ENCODE measurements at regions not wholly inside any gene's neighbourhood (a gene's known extent, or its start where the extent isn't known, plus 50 kb on each side); places are given as distances from the start of the nearest gene placed in this dataset.

DNA sequence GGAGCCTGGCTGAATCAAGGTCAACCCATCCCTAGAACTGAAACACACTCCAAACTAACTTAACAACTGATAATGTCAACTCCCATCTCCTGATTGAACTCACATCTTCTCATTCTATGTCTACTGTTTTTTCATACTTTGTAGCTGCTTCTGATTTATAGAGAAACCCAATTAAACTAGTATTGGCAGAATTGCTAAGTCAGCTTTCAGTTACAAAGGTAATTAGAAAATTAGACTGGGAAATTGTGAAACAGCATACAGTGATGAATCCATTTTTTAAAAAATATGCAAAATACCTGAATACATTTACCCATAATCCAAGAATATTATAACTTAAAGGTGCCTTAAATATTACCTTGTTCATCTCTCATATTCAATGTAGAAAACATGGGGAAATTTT is 535.2 kb upstream of the CLINT1 start:
- no peak for DNase-seq
- H3K27me3 ChIP-seq (ENCODE audit: control insufficient read depth, insufficient read depth, low read length), result no peaks in the 10 kb centered on the region

DNA sequence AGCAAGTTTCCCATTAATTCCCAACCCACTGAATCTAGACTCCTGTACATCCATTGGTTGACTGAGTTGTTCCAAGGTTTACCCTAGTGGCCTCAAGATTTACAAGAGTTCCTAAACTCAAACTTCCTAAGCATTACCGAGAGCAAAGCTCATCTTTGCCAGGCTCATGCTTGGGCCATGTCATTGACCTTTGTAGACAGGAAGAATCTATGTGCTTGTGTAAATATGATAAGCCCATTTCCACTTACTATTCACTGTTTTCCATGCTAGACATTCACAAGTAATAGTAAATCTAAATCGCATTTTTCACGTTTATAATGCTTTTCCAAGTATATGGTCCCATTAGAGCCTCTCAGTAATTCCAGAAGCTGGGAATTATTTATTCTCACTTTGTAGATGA is 534.5 kb upstream of the CLINT1 start:
- H3K4me3 ChIP-seq (ENCODE audit: insufficient read depth, low read depth, low read length), result no peak overlapping the region
- H3K36me3 ChIP-seq (replicated peaks; ENCODE audit: control insufficient read depth, insufficient read depth, low read length), result no peaks in the 10 kb centered on the region
- DNase-seq, result no peak
- H3K27me3 ChIP-seq (ENCODE audit: control insufficient read depth, insufficient read depth, low read length), result no peaks in the 10 kb centered on the region

More for the DNA sequence above, 535.2 kb upstream of the CLINT1 start:
- Histone ChIP-seq H3K36me3 (replicated peaks; ENCODE audit: control insufficient read depth, insufficient read depth, low read length) (no peaks in the 10 kb centered on the region), H3K4me3 (ENCODE audit: insufficient read depth, low read depth, low read length) (no peak overlapping the region)

GRCh38 chr5:158392753-158393152 is 533.8 kb upstream of the CLINT1 start:
- no peaks in the 10 kb centered on the region for H3K27me3 ChIP-seq (ENCODE audit: control insufficient read depth, insufficient read depth, low read length)

DNA sequence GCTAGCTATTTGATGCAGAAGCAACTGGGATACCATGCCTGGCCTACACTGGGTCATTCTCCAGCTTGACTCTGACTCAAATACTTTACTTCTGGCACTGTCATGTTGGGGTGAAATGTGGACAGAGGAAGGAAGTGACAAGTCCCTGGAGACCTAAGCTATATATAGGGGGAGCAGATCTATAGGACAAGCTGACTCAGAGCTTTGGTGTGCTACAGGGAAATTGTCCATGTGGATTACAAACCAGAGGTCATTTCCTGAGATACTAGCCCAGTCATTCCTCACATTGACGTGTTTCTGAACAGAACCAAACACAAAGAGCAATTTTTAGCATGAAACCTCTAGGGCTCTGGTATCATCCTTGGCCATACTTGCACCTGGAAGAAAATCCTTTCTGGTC is 531.6 kb upstream of the CLINT1 start:
- H3K36me3 ChIP-seq (replicated peaks; ENCODE audit: control insufficient read depth, insufficient read depth, low read length), result no peaks in the 10 kb centered on the region
- H3K4me3 ChIP-seq (ENCODE audit: insufficient read depth, low read depth, low read length), result no peak overlapping the region
- DNase-seq, result no peak
- no peaks in the 10 kb centered on the region for H3K27me3 ChIP-seq (ENCODE audit: control insufficient read depth, insufficient read depth, low read length)

More at GRCh38 chr5:158392753-158393152, 533.8 kb upstream of the CLINT1 start:
- no peaks in the 10 kb centered on the region for H3K36me3 ChIP-seq (replicated peaks; ENCODE audit: control insufficient read depth, insufficient read depth, low read length)
- no peak for DNase-seq
- no peak overlapping the region for H3K4me3 ChIP-seq (ENCODE audit: insufficient read depth, low read depth, low read length)

DNA sequence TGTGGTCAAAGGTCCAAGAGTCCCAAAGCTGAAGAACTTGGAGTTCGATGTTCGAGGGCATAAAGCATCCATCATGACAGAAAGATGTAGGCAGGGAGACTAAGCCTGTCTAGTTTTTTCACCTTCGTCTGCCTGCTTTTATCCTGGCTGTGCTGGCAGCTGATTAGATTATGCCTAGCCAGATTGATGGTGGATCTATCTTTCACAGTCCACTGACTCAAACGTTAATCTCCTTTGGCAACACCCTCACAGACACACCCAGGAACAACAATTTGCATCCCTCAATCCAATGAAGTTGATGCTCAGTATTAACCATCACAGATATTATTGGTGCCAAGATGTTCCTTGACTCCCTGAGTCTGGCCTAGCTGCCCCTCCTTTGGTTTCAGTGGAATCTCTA is 530.8 kb upstream of the CLINT1 start:
- no peak overlapping the region for H3K4me3 ChIP-seq (ENCODE audit: insufficient read depth, low read depth, low read length)
- H3K27me3 ChIP-seq (ENCODE audit: control insufficient read depth, insufficient read depth, low read length), result no peaks in the 10 kb centered on the region
- H3K36me3 ChIP-seq (replicated peaks; ENCODE audit: control insufficient read depth, insufficient read depth, low read length), result no peaks in the 10 kb centered on the region
- DNase-seq, result no peak

DNA sequence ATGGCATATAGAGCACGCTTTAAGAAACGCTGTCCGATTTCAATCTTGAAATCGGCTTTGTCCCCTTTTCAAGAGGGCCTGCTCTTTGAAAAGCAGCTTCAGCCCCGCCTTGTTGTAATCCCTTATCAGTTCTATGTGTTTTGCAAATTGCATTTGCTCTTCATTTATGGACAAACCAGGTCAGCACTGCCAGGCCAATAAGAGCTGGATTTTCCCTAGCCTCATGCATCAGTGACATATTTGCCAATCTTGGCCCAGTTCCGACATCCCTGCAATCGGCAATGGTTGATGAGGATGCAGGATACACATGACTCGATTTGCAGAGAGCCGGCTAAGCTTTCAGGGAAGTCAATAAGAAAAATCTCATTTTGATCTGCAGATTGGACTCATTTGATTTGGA is 529.1 kb upstream of the CLINT1 start:
- Histone ChIP-seq H3K4me3 (ENCODE audit: insufficient read depth, low read depth, low read length) (no peak overlapping the region), H3K27me3 (ENCODE audit: control insufficient read depth, insufficient read depth, low read length) (no peaks in the 10 kb centered on the region), H3K36me3 (replicated peaks; ENCODE audit: control insufficient read depth, insufficient read depth, low read length) (no peaks in the 10 kb centered on the region)
- no peak for DNase-seq

GRCh38 chr5:158387499-158387898 is 528.6 kb upstream of the CLINT1 start:
- Histone ChIP-seq H3K27me3 (ENCODE audit: control insufficient read depth, insufficient read depth, low read length) (no peaks in the 10 kb centered on the region), H3K4me3 (ENCODE audit: insufficient read depth, low read depth, low read length) (no peak overlapping the region), H3K36me3 (replicated peaks; ENCODE audit: control insufficient read depth, insufficient read depth, low read length) (no peaks in the 10 kb centered on the region)
- DNase-seq, result no peak

- DNase-seq, result no peak
- Histone ChIP-seq H3K36me3 (replicated peaks; ENCODE audit: control insufficient read depth, insufficient read depth, low read length) (no peaks in the 10 kb centered on the region), H3K27me3 (ENCODE audit: control insufficient read depth, insufficient read depth, low read length) (no peaks in the 10 kb centered on the region), H3K4me3 (ENCODE audit: insufficient read depth, low read depth, low read length) (no peak overlapping the region)
Measured at GRCh38 chr5:158385982-158386381, 527.0 kb upstream of the CLINT1 start.

GRCh38 chr5:158384535-158385481 is 525.9 kb upstream of the CLINT1 start:
- DNase-seq, result no peak
- H3K27me3 ChIP-seq (ENCODE audit: control insufficient read depth, insufficient read depth, low read length), result no peaks in the 10 kb centered on the region
- H3K4me3 ChIP-seq (ENCODE audit: insufficient read depth, low read depth, low read length), result no peak overlapping the region
- H3K36me3 ChIP-seq (replicated peaks; ENCODE audit: control insufficient read depth, insufficient read depth, low read length), result no peaks in the 10 kb centered on the region

GRCh38 chr5:158383486-158383885 is 524.5 kb upstream of the CLINT1 start:
- Histone ChIP-seq H3K27me3 (ENCODE audit: control insufficient read depth, insufficient read depth, low read length) (no peaks in the 10 kb centered on the region), H3K36me3 (replicated peaks; ENCODE audit: control insufficient read depth, insufficient read depth, low read length) (no peaks in the 10 kb centered on the region), H3K4me3 (ENCODE audit: insufficient read depth, low read depth, low read length) (no peak overlapping the region)
- no peak for DNase-seq

GRCh38 chr5:158382473-158382872 is 523.5 kb upstream of the CLINT1 start:
- no peak overlapping the region for H3K4me3 ChIP-seq (ENCODE audit: insufficient read depth, low read depth, low read length)
- no peaks in the 10 kb centered on the region for H3K36me3 ChIP-seq (replicated peaks; ENCODE audit: control insufficient read depth, insufficient read depth, low read length)
- no peaks in the 10 kb centered on the region for H3K27me3 ChIP-seq (ENCODE audit: control insufficient read depth, insufficient read depth, low read length)
- DNase-seq, result no peak

DNA sequence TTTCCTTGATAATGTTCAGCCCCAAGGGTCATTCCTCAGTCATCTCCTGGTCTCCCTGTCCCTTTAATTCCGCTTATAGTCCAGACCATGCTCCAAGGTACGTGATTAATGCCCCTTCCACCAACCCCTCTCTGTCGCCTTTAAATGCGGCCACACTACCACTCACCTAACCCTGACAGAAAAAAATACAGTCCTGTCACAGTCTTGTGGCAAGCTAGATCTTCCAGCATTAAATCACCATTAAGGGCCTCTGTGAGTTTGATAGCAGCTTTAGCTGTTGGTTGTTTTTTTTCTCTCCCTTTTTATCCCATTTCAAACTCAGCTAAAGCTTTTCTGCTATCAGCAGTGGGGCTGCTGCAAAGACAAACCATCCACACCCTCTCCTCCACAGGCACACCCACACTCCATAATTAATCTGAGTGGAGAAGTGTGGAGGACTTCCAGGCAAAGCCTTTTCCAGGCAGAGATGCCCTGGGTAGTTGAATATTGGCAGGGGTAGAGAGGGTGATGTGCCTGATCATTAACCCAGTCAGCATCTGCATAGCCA is 522.7 kb upstream of the CLINT1 start:
- H3K27me3 ChIP-seq (ENCODE audit: control insufficient read depth, insufficient read depth, low read length), result no peaks in the 10 kb centered on the region
- H3K36me3 ChIP-seq (replicated peaks; ENCODE audit: control insufficient read depth, insufficient read depth, low read length), result no peaks in the 10 kb centered on the region
- no peak for DNase-seq
- H3K4me3 ChIP-seq (ENCODE audit: insufficient read depth, low read depth, low read length), result no peak overlapping the region

DNA sequence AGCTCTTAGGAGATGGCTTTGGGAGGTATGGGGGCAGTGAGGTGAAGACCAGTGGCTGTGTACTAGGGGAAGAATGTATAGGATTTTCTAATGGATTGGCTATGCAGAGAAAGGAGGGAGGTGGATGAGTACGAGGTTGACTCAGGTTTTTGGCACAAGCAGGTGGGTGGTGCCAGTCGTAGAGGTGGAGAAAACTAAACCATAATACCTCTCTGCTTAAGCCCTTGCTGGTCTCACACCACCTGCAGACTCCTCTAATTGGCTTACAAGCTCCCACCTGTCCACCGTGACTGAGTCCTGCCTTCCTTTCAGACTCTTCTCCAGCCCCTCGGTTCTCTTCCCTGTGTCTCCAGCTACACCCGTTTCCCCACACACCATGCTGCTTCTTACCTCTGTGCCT is 521.7 kb upstream of the CLINT1 start:
- no peak for DNase-seq
- H3K27me3 ChIP-seq (ENCODE audit: control insufficient read depth, insufficient read depth, low read length), result no peaks in the 10 kb centered on the region
- no peak overlapping the region for H3K4me3 ChIP-seq (ENCODE audit: insufficient read depth, low read depth, low read length)
- H3K36me3 ChIP-seq (replicated peaks; ENCODE audit: control insufficient read depth, insufficient read depth, low read length), result no peaks in the 10 kb centered on the region

- H3K36me3 ChIP-seq (replicated peaks; ENCODE audit: control insufficient read depth, insufficient read depth, low read length), result no peaks in the 10 kb centered on the region
- no peaks in the 10 kb centered on the region for H3K27me3 ChIP-seq (ENCODE audit: control insufficient read depth, insufficient read depth, low read length)
- DNase-seq, result peak; percentile 10
- H3K4me3 ChIP-seq (ENCODE audit: insufficient read depth, low read depth, low read length), result no peak overlapping the region
Measured at GRCh38 chr5:158378931-158379330, 520.0 kb upstream of the CLINT1 start.

DNA sequence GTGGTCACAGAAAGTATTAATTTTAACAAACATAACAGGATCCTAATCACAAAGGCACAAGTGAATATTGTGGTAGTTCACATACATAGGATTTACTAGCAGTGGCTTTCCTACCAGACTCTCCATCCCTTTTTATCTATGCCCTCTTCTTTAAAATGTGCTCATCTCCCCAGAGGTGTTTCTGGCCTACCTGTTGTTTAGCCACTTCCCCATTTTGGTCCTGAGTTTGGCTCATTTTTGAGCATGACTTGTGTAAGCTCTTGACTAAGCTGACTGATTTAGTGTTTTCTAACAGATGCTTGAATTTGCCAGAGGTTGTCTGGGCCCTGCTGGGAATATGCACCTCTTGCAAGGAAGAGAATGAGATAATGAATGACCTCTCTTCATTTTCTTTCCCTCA is 517.7 kb upstream of the CLINT1 start:
- Histone ChIP-seq H3K4me3 (ENCODE audit: insufficient read depth, low read depth, low read length) (no peak overlapping the region), H3K27me3 (ENCODE audit: control insufficient read depth, insufficient read depth, low read length) (no peaks in the 10 kb centered on the region), H3K36me3 (replicated peaks; ENCODE audit: control insufficient read depth, insufficient read depth, low read length) (no peaks in the 10 kb centered on the region)
- DNase-seq, result no peak
